HG02884 (cell line): ENCODE measurements at regions not wholly inside any gene's neighbourhood (a gene's known extent, or its start where the extent isn't known, plus 50 kb on each side); places are given as distances from the start of the nearest gene placed in this dataset.

Source experiments
- ATAC-seq: cut with Tn5 transposase; IDR thresholded peaks from one replicate; pipeline ENCODE4 v1.9.1; 2021; ENCODE audit warnings: mild to moderate bottlenecking, moderate library complexity; ENCODE audit not compliant: unreplicated experiment

- ATAC-seq, result no peak
Measured at GRCh38 chr6:40082278-40083043, 148.2 kb upstream of the MOCS1 start.

- ATAC-seq, result no peak
Measured at GRCh38 chr6:40077736-40078135, 143.5 kb upstream of the MOCS1 start.

GRCh38 chr6:40077315-40077714, 143.1 kb upstream of the MOCS1 start:
- no peak for ATAC-seq

- ATAC-seq, result no peak
Measured at GRCh38 chr6:40075056-40075590, 140.9 kb upstream of the MOCS1 start.

- no peak for ATAC-seq
Measured at GRCh38 chr6:40074306-40075055, 140.2 kb upstream of the MOCS1 start.

- no peak for ATAC-seq
Measured at GRCh38 chr6:40066372-40066771, 132.1 kb upstream of the MOCS1 start.

- no peak for ATAC-seq
Measured at GRCh38 chr6:40056865-40057264, 122.6 kb upstream of the MOCS1 start.

GRCh38 chr6:40054602-40055001, 120.3 kb upstream of the MOCS1 start:
- no peak for ATAC-seq

- no peak for ATAC-seq
Measured at GRCh38 chr6:40054186-40054585, 119.9 kb upstream of the MOCS1 start.

- ATAC-seq, result no peak
Measured at GRCh38 chr6:40049128-40049527, 114.9 kb upstream of the MOCS1 start.

GRCh38 chr6:40044196-40044595, 109.9 kb upstream of the MOCS1 start:
- ATAC-seq, result no peak

- ATAC-seq, result no peak
Measured at GRCh38 chr6:40042232-40042631, 108.0 kb upstream of the MOCS1 start.

- ATAC-seq, result no peak
Measured at GRCh38 chr6:40039042-40039441, 104.8 kb upstream of the MOCS1 start.

GRCh38 chr6:40038626-40039025, 104.4 kb upstream of the MOCS1 start:
- no peak for ATAC-seq

- ATAC-seq, result no peak
Measured at GRCh38 chr6:40037271-40037670, 103.0 kb upstream of the MOCS1 start.

- ATAC-seq, result no peak
Measured at GRCh38 chr6:40036186-40036585, 101.9 kb upstream of the MOCS1 start.

- no peak for ATAC-seq
Measured at GRCh38 chr6:40028449-40028848, 94.2 kb upstream of the MOCS1 start.

GRCh38 chr6:40022867-40023266, 88.6 kb upstream of the MOCS1 start:
- no peak for ATAC-seq

- ATAC-seq, result no peak
Measured at GRCh38 chr6:40020166-40020565, 85.9 kb upstream of the MOCS1 start.

GRCh38 chr6:40015530-40015929, 81.3 kb upstream of the MOCS1 start:
- no peak for ATAC-seq

- no peak for ATAC-seq
Measured at GRCh38 chr6:40011844-40012243, 77.6 kb upstream of the MOCS1 start.

- no peak for ATAC-seq
Measured at GRCh38 chr6:40000964-40001515, 66.8 kb upstream of the MOCS1 start.
